ENCODE measurements at regions not wholly inside any gene's neighbourhood (a gene's known extent, or its start where the extent isn't known, plus 50 kb on each side); places are given as distances from the start of the nearest gene placed in this dataset.

GRCh38 chr12:79534029-79534867 lies 156.5 kb downstream of the PAWR start:
- no peak for DNase-seq (ENCODE audit: low spot score)

- DNase-seq (ENCODE audit: low spot score), result peak; percentile 45
These were observed 157.9 kb downstream of the PAWR start for GRCh38 chr12:79532907-79533288.

- DNase-seq (ENCODE audit: low spot score), result no peak
These were observed 159.2 kb downstream of the PAWR start for GRCh38 chr12:79531518-79531917.

GRCh38 chr12:79527473-79527872 lies 163.3 kb downstream of the PAWR start:
- DNase-seq (ENCODE audit: low spot score), result no peak

- no peak for DNase-seq (ENCODE audit: low spot score)
These were observed 165.4 kb downstream of the PAWR start for GRCh38 chr12:79525357-79525756.

- DNase-seq (ENCODE audit: low spot score), result no peak
These were observed 166.1 kb downstream of the PAWR start for GRCh38 chr12:79524507-79525148.

- DNase-seq (ENCODE audit: low spot score), result no peak
These were observed 167.8 kb downstream of the PAWR start for GRCh38 chr12:79522989-79523386.

GRCh38 chr12:79522257-79522988 lies 168.3 kb downstream of the PAWR start:
- no peak for DNase-seq (ENCODE audit: low spot score)

GRCh38 chr12:79521576-79521975 lies 169.2 kb downstream of the PAWR start:
- no peak for DNase-seq (ENCODE audit: low spot score)

GRCh38 chr12:79517363-79517762 lies 173.4 kb downstream of the PAWR start:
- no peak for DNase-seq (ENCODE audit: low spot score)

GRCh38 chr12:79515530-79515935 lies 175.2 kb downstream of the PAWR start:
- DNase-seq (ENCODE audit: low spot score), result no peak

GRCh38 chr12:79514730-79515529 lies 175.8 kb downstream of the PAWR start:
- DNase-seq (ENCODE audit: low spot score), result no peak

GRCh38 chr12:79512068-79512467 lies 178.7 kb downstream of the PAWR start:
- no peak for DNase-seq (ENCODE audit: low spot score)

- DNase-seq (ENCODE audit: low spot score), result no peak
These were observed 182.1 kb downstream of the PAWR start for GRCh38 chr12:79508622-79509021.

Measured in HuH-7 (cell line).